GM12878 (cell line): ENCODE measurements at regions not wholly inside any gene's neighbourhood (a gene's known extent, or its start where the extent isn't known, plus 50 kb on each side); places are given as distances from the start of the nearest gene placed in this dataset.

ENCODE experiments used
- ATAC-seq: fragments of 200-7000 bp; cut with Tn5 transposase; 3 replicates; pipeline ENCODE4 v1.9.1; 2020; ENCODE audit warnings: mild to moderate bottlenecking, moderate library complexity
- BruUV-seq: library from RNA; stranded (reverse); fragments of 400-500 nt; replicated peaks from 2 replicates; lab custom pipeline; 2021; lab: Mats Ljungman, UMichigan
- CTCF ChIA-PET: fragments of 300-600 bp; sonication (Branson Sonifier 250); formaldehyde crosslinking; extraction: SDS; loops from one replicate; lab custom pipeline; 2021; ENCODE audit warnings: inconsistent platforms; lab: Yijun Ruan, JAX
- POLR2A ChIA-PET: fragments of 350-600 bp; formaldehyde crosslinking; extraction: SDS; loops from one replicate; lab custom pipeline; 2021; ENCODE audit warnings: inconsistent platforms; lab: Charles Lee
- RAD21 ChIA-PET: fragments of 300-600 bp; sonication (Branson Sonifier 250); formaldehyde crosslinking; loops from one replicate; lab custom pipeline; 2023; ENCODE audit warnings: antibody characterized with exemption; ENCODE audit not compliant: unreplicated experiment; lab: Charles Lee
- SMC1A ChIA-PET: fragments of 300-600 bp; sonication (Branson Sonifier 250); formaldehyde crosslinking; loops from one replicate; lab custom pipeline; 2023; ENCODE audit not compliant: unreplicated experiment, uncharacterized antibody; lab: Charles Lee
- DNase-seq: peaks from one replicate; pipeline ENCODE4 v3.0.0-alpha.2; 2011; ENCODE audit warnings: low read depth, low spot score
- FAIRE-seq: peaks from 3 replicates; lab custom pipeline; 2011; peaks lifted over from hg19 to GRCh38; lab: Jason Lieb, UNC
- H2AFZ ChIP-seq: 2 replicates; pipeline ENCODE4 v1.6.0; 2011; ENCODE audit warnings: low read depth, low read length, control low read depth; ENCODE audit not compliant: control insufficient read depth
- H3K27ac ChIP-seq: 2 replicates; pipeline ENCODE4 v1.5.1; 2011; ENCODE audit warnings: control low read depth; ENCODE audit not compliant: control insufficient read depth, insufficient read depth
- H3K27me3 ChIP-seq, 2 experiments: replicated peaks in 1 of 2; 2 replicates each; pipeline versions ENCODE4 v1.6.0 to v1.6.1; 2011; ENCODE audit warnings: low read length in 1 of 2; ENCODE audit not compliant: control insufficient read depth in 2 of 2, insufficient read depth in 2 of 2
- H3K36me3 ChIP-seq, 2 experiments: 2 replicates each; pipeline ENCODE4 v1.5.1; 2011; ENCODE audit warnings: low read length in 1 of 2; ENCODE audit not compliant: control insufficient read depth in 2 of 2, insufficient read depth in 2 of 2
- H3K4me1 ChIP-seq: 2 replicates; pipeline ENCODE4 v1.6.1; 2011; ENCODE audit warnings: mild to moderate bottlenecking, low read length, moderate library complexity, mixed read lengths; ENCODE audit not compliant: control insufficient read depth, insufficient read depth
- H3K4me2 ChIP-seq: 2 replicates; pipeline ENCODE4 v1.6.0; 2011; ENCODE audit warnings: control low read depth; ENCODE audit not compliant: control insufficient read depth, insufficient read depth
- H3K4me3 ChIP-seq: fragments of 200-600 bp; sonication (generic); 2 replicates; pipeline ENCODE4 v1.5.1; 2016
- H3K79me2 ChIP-seq: 2 replicates; pipeline ENCODE4 v1.6.0; 2011; ENCODE audit warnings: low read length; ENCODE audit not compliant: control insufficient read depth, insufficient read depth
- H3K9ac ChIP-seq: 2 replicates; pipeline ENCODE4 v1.8.0; 2011; ENCODE audit warnings: low read length, control low read depth, mixed read lengths; ENCODE audit not compliant: control insufficient read depth, insufficient read depth
- H3K9me3 ChIP-seq: replicated peaks from 3 replicates; pipeline ENCODE4 v1.5.1; 2011; ENCODE audit warnings: mild to moderate bottlenecking, low read length; ENCODE audit not compliant: control insufficient read depth, insufficient read depth
- H4K20me1 ChIP-seq: 2 replicates; pipeline ENCODE4 v1.6.0; 2011; ENCODE audit not compliant: control insufficient read depth, insufficient read depth
- CEBPB ChIP-seq, 2 experiments: fragments of 150-350 bp in 1 of 2; IDR thresholded peaks; 2 replicates each; pipeline ENCODE4 v1.6.1; 2012 to 2014; ENCODE audit warnings: low read depth in 2 of 2, low read length in 2 of 2, borderline replicate concordance in 1 of 2, inconsistent platforms in 1 of 2
- CREM ChIP-seq: IDR thresholded peaks from 2 replicates; pipeline ENCODE4 v1.6.1; 2014; ENCODE audit warnings: antibody characterized with exemption, low read depth
- FOXM1 ChIP-seq: IDR thresholded peaks from 2 replicates; pipeline ENCODE4 v1.6.1; 2012; ENCODE audit warnings: low read depth, mild to moderate bottlenecking, inconsistent platforms, low read length, moderate library complexity
- GABPA ChIP-seq: IDR thresholded peaks from 2 replicates; pipeline ENCODE4 v1.6.1; 2014; ENCODE audit warnings: antibody characterized with exemption, low read depth, mild to moderate bottlenecking, inconsistent platforms
- JUND ChIP-seq: IDR thresholded peaks from 2 replicates; pipeline ENCODE4 v1.6.1; 2012; ENCODE audit warnings: low read depth, mild to moderate bottlenecking, low read length, improper control_type of control experiment, moderate library complexity
- KDM1A ChIP-seq: fragments of 200-600 bp; sonication (generic); IDR thresholded peaks from 2 replicates; pipeline ENCODE4 v1.6.1; 2016; ENCODE audit warnings: borderline replicate concordance
- KLF5 ChIP-seq: fragments of 450-650 bp; IDR thresholded peaks from 2 replicates; pipeline ENCODE4 v1.6.1; 2014; ENCODE audit warnings: mild to moderate bottlenecking; ENCODE audit not compliant: partially characterized antibody
- NFYA ChIP-seq: IDR thresholded peaks from 2 replicates; pipeline ENCODE4 v1.6.1; 2011; ENCODE audit warnings: low read depth, mild to moderate bottlenecking, low read length, improper control_type of control experiment, borderline replicate concordance
- NR2F1 ChIP-seq: fragments of 450-650 bp; conservative IDR thresholded peaks from 2 replicates; pipeline ENCODE4 v1.6.1; 2017; ENCODE audit warnings: mild to moderate bottlenecking
- NRF1 ChIP-seq: conservative IDR thresholded peaks from 2 replicates; pipeline ENCODE4 v1.6.1; 2011; ENCODE audit warnings: mild to moderate bottlenecking, low read depth, low read length, improper control_type of control experiment
- RELA ChIP-seq: fragments of 450-650 bp; IDR thresholded peaks from 2 replicates; pipeline ENCODE4 v1.8.0; 2014; ENCODE audit warnings: borderline replicate concordance; ENCODE audit not compliant: partially characterized antibody
- SREBF1 ChIP-seq: IDR thresholded peaks from 2 replicates; pipeline ENCODE4 v1.6.1; 2012; ENCODE audit warnings: mild to moderate bottlenecking, low read length
- SUZ12 ChIP-seq: fragments of 200-600 bp; sonication (generic); IDR thresholded peaks from one replicate; pipeline ENCODE4 v1.6.1; 2018; ENCODE audit warnings: antibody characterized with exemption, mild to moderate bottlenecking; ENCODE audit not compliant: unreplicated experiment
- TCF7 ChIP-seq: IDR thresholded peaks from 2 replicates; pipeline ENCODE4 v1.6.1; 2014; ENCODE audit warnings: antibody characterized with exemption, borderline replicate concordance
- ZNF207 ChIP-seq: fragments of 450-650 bp; IDR thresholded peaks from 2 replicates; pipeline ENCODE4 v1.6.1; 2014; ENCODE audit warnings: antibody characterized with exemption, mild to moderate bottlenecking, borderline replicate concordance
- ZSCAN29 ChIP-seq: fragments of 450-650 bp; IDR thresholded peaks from 2 replicates; pipeline ENCODE4 v1.6.1; 2017; ENCODE audit warnings: mild to moderate bottlenecking, moderate library complexity
- in situ Hi-C: fragments of 300-500 bp; cut with MboI; formaldehyde crosslinking; loops from 9 replicates; pipeline ENCODE4 v1.14.3; 2018; ENCODE audit warnings: mixed read lengths
- intact Hi-C: fragments of 100-400 bp; cut with micrococcal nuclease; formaldehyde crosslinking; loops from one replicate; pipeline ENCODE4 v1.14.2; 2022; ENCODE audit not compliant: unreplicated experiment
- TF ChIP-seq, protein P1 (sequence below): fragments of 450-650 bp; IDR thresholded peaks from 2 replicates; pipeline ENCODE4 v1.6.1; 2017; ENCODE audit warnings: low read depth, mild to moderate bottlenecking, moderate library complexity

DNA sequence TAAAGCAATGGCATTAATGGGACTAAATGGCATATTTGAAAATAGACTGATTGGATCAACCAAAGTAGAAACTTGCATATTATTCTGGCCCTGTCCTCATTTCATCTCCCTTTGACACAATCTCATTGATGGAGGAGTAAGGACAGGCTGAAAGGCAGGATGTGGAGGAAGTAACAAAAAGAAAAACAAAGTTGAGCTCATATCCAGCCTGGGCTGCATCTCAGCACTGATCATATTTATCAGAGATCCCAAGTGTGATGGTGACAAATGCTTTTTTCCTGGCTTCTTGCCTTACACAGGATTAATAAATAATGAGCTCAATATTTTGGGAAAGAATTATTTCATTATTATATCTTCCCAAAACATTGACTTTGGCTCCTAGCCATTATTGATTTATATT, 622.7 kb downstream of the CD109 start:
- Histone ChIP-seq H4K20me1 (no peaks in the 10 kb centered on the region), H3K79me2 (no peaks in the 10 kb centered on the region), H3K27ac (no peak overlapping the region), H3K27me3 (no peaks in the 10 kb centered on the region), H3K4me2 (no peak overlapping the region), H3K4me3 (no peak overlapping the region), H3K9me3 (no peaks in the 10 kb centered on the region), H3K36me3 (no peaks in the 10 kb centered on the region), H3K4me1 (no peaks in the 10 kb centered on the region), H3K9ac (no peak overlapping the region), H2AFZ (no peak overlapping the region)
- intact Hi-C loops, result no loop called here
- BruUV-seq, result no TSS peak
- ATAC-seq (no peak), FAIRE-seq (no peak), DNase-seq (no peak)
- ChIA-PET SMC1A (no interaction called here), CTCF (interaction anchor here (0.7 kb wide), 1 partner anchor 61 kb away, joined by 3 read pairs; no protein-coding TSS in a partner anchor), POLR2A (no interaction called here), RAD21 (interaction anchor here (0.6 kb wide), 1 partner anchor 152 kb away, joined by 4 read pairs; no protein-coding TSS in a partner anchor)
- in situ Hi-C loops, result no loop called here
- TF ChIP-seq GABPA (no peak), KDM1A (no peak), ZSCAN29 (no peak), TCF7 (no peak), JUND (no peak), CEBPB (IDR thresholded peaks at IDR 0.05; ENCODE audit: borderline replicate concordance in 1 of 2, low read depth in 2 of 2, low read length in 2 of 2) (no peak), NR2F1 (no peak), NRF1 (no peak), FOXM1 (no peak), RELA (no peak), NFYA (no peak), KLF5 (no peak), ZNF207 (no peak), SUZ12 (no peak), SREBF1 (no peak), CREM (no peak)
- TF ChIP-seq, protein P1, sequence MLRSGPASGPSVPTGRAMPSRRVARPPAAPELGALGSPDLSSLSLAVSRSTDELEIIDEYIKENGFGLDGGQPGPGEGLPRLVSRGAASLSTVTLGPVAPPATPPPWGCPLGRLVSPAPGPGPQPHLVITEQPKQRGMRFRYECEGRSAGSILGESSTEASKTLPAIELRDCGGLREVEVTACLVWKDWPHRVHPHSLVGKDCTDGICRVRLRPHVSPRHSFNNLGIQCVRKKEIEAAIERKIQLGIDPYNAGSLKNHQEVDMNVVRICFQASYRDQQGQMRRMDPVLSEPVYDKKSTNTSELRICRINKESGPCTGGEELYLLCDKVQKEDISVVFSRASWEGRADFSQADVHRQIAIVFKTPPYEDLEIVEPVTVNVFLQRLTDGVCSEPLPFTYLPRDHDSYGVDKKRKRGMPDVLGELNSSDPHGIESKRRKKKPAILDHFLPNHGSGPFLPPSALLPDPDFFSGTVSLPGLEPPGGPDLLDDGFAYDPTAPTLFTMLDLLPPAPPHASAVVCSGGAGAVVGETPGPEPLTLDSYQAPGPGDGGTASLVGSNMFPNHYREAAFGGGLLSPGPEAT, result no peak
